Smooth muscle cell (in vitro differentiated cells): ENCODE measurements at regions not wholly inside any gene's neighbourhood (a gene's known extent, or its start where the extent isn't known, plus 50 kb on each side); places are given as distances from the start of the nearest gene placed in this dataset.

ENCODE experiments used
- DNase-seq: peaks from one replicate; lab custom pipeline; 2025; ENCODE audit not compliant: unreplicated experiment; lab: John Stamatoyannopoulos, UW
- H2AFZ ChIP-seq: fragments of 200-600 bp; sonication (generic); 2 replicates; pipeline ENCODE4 v1.6.0; 2016; ENCODE audit warnings: antibody characterized with exemption, low read depth, mild to moderate bottlenecking
- H3F3A ChIP-seq: fragments of 200-600 bp; sonication (generic); 2 replicates; pipeline ENCODE4 v1.6.0; 2017; ENCODE audit warnings: antibody characterized with exemption, low read depth
- H3K27ac ChIP-seq: fragments of 200-600 bp; sonication (generic); 2 replicates; pipeline ENCODE4 v1.5.1; 2016; ENCODE audit warnings: low read depth, mild to moderate bottlenecking
- H3K27me3 ChIP-seq: fragments of 200-600 bp; sonication (generic); 2 replicates; pipeline ENCODE4 v1.6.1; 2016; ENCODE audit warnings: low read depth, mild to moderate bottlenecking
- H3K36me3 ChIP-seq: fragments of 200-600 bp; sonication (generic); 2 replicates; pipeline ENCODE4 v1.5.1; 2016; ENCODE audit warnings: low read depth
- H3K4me1 ChIP-seq: fragments of 200-600 bp; sonication (generic); 2 replicates; pipeline ENCODE4 v1.5.1; 2016; ENCODE audit warnings: low read depth
- H3K4me2 ChIP-seq: fragments of 200-600 bp; sonication (generic); 2 replicates; pipeline ENCODE4 v1.6.0; 2016; ENCODE audit warnings: mild to moderate bottlenecking
- H3K4me3 ChIP-seq: fragments of 200-600 bp; sonication (generic); 2 replicates; pipeline ENCODE4 v1.5.1; 2016; ENCODE audit warnings: mild to moderate bottlenecking
- H3K79me2 ChIP-seq: fragments of 200-600 bp; sonication (generic); 2 replicates; pipeline ENCODE4 v1.6.0; 2016; ENCODE audit warnings: low read depth, mild to moderate bottlenecking
- H3K9ac ChIP-seq: fragments of 200-600 bp; sonication (generic); 2 replicates; pipeline ENCODE4 v1.6.0; 2016; ENCODE audit warnings: low read depth
- H3K9me3 ChIP-seq: fragments of 200-600 bp; sonication (generic); replicated peaks from 2 replicates; pipeline ENCODE4 v1.5.1; 2016; ENCODE audit warnings: low read depth
- H4K20me1 ChIP-seq: fragments of 200-600 bp; sonication (generic); 2 replicates; pipeline ENCODE4 v1.6.0; 2016; ENCODE audit warnings: low read depth
- WGBS: methylation state at CpG from one replicate; pipeline ENCODE4 v1.1.7; 2016; ENCODE audit warnings: low lambda C conversion rate; 5-methylcytosine and 5-hydroxymethylcytosine counted together
- TF ChIP-seq, protein P1 (sequence below): fragments of 200-600 bp; sonication (generic); IDR thresholded peaks from 2 replicates; pipeline ENCODE4 v1.5.1; 2017; ENCODE audit warnings: borderline replicate concordance, mild to moderate bottlenecking, antibody characterized with exemption; ENCODE audit not compliant: insufficient read depth, poor library complexity, severe bottlenecking

DNA sequence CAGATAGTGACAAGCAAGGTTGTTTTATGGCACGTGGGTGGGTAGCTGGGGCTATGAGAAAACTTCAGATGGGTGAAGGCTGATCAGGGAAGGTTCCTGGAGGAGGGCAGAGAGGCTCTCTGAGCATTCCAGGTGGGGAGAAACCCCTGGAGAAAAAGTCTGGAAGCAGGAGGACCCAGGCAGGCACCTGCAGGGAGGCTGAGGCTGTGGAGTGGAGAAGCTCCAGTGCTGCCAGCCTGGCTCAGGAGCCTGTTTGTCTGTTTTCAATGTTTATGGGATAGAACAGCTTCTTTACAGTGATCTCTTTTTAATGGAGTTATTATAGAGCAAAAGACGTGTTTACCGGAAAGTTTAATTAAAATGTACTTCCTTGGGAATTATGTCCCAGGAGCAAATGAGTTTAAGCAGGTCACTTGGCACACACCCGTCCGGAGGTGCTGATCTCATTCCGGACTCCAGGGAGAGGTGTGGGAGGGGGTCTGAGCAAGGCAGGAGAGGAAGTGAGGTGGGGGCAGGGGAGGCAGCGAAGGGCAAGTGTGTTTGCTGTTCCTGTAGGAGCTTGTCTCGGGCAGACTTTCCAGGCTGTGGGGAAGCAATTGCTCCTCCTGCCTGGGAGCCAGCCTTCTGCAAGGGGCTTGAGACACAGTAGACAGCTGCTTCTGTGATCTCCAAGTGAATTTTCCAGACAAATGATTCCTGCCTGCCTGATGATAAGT lies 239.5 kb downstream of the MYCN start:
- H3K4me1 ChIP-seq: no peaks in the 10 kb centered on the region
- H3K4me3 ChIP-seq: no peak overlapping the region
- no peaks in the 10 kb centered on the region for H3K9me3 ChIP-seq
- H3K79me2 ChIP-seq: no peaks in the 10 kb centered on the region
- TF ChIP-seq, protein P1, sequence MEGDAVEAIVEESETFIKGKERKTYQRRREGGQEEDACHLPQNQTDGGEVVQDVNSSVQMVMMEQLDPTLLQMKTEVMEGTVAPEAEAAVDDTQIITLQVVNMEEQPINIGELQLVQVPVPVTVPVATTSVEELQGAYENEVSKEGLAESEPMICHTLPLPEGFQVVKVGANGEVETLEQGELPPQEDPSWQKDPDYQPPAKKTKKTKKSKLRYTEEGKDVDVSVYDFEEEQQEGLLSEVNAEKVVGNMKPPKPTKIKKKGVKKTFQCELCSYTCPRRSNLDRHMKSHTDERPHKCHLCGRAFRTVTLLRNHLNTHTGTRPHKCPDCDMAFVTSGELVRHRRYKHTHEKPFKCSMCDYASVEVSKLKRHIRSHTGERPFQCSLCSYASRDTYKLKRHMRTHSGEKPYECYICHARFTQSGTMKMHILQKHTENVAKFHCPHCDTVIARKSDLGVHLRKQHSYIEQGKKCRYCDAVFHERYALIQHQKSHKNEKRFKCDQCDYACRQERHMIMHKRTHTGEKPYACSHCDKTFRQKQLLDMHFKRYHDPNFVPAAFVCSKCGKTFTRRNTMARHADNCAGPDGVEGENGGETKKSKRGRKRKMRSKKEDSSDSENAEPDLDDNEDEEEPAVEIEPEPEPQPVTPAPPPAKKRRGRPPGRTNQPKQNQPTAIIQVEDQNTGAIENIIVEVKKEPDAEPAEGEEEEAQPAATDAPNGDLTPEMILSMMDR: no peak
- no peak for DNase-seq
- no peak overlapping the region for H2AFZ ChIP-seq
- H3K27me3 ChIP-seq: no peaks in the 10 kb centered on the region
- H4K20me1 ChIP-seq: no peaks in the 10 kb centered on the region
- no peaks in the 10 kb centered on the region for H3K36me3 ChIP-seq
- H3F3A ChIP-seq: no peaks in the 10 kb centered on the region
- H3K27ac ChIP-seq: no peak overlapping the region
- 46% methylated on average over 8 of the region's 8 CpGs for WGBS
- H3K4me2 ChIP-seq: no peak overlapping the region
- H3K9ac ChIP-seq: no peak overlapping the region

GRCh38 chr2:16178551-16179130 lies 238.3 kb downstream of the MYCN start:
- no peaks in the 10 kb centered on the region for H3K27me3 ChIP-seq
- H2AFZ ChIP-seq: no peak overlapping the region
- no peaks in the 10 kb centered on the region for H3K36me3 ChIP-seq
- TF ChIP-seq, protein P1: no peak
- H3F3A ChIP-seq: no peaks in the 10 kb centered on the region
- 93% methylated on average over 7 of the region's 7 CpGs for WGBS
- no peaks in the 10 kb centered on the region for H3K9me3 ChIP-seq
- H3K9ac ChIP-seq: no peak overlapping the region
- no peak overlapping the region for H3K27ac ChIP-seq
- no peaks in the 10 kb centered on the region for H4K20me1 ChIP-seq
- H3K79me2 ChIP-seq: no peaks in the 10 kb centered on the region
- no peak for DNase-seq
- no peaks in the 10 kb centered on the region for H3K4me1 ChIP-seq
- H3K4me3 ChIP-seq: no peak overlapping the region
- H3K4me2 ChIP-seq: no peak overlapping the region

DNA sequence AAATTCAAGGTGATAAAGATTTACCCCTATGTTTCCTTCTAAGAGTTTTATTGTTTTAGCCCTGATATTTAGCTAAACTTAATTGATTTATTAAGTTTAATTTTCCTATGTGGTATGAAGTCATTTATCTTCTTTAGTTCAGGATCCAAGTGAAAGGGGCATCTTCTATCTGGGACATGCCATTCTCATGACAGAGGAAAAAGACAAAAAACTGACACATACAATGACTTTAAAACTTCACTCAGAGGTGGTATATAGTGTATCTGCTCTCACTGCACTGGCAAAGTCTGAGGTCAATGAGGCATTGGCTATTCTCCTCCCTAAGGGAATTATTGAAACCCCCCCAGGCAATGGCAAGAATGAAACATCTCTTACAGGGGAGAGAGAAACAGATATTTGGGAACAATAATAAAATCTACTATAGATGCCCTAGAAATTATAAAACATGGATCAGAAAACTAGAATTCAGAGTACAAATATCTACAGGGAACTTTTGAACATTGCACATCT lies 237.4 kb downstream of the MYCN start:
- Histone ChIP-seq H3F3A (no peaks in the 10 kb centered on the region), H3K9ac (no peak overlapping the region)
- TF ChIP-seq, protein P1: no peak

More for the DNA sequence above, 237.4 kb downstream of the MYCN start:
- no peaks in the 10 kb centered on the region for H3K27me3 ChIP-seq
- no peak overlapping the region for H2AFZ ChIP-seq
- no peak for DNase-seq
- H3K4me3 ChIP-seq: no peak overlapping the region
- H4K20me1 ChIP-seq: no peaks in the 10 kb centered on the region
- no peaks in the 10 kb centered on the region for H3K79me2 ChIP-seq
- no peak overlapping the region for H3K27ac ChIP-seq
- H3K36me3 ChIP-seq: no peaks in the 10 kb centered on the region
- H3K4me2 ChIP-seq: no peak overlapping the region
- no peaks in the 10 kb centered on the region for H3K9me3 ChIP-seq
- no peaks in the 10 kb centered on the region for H3K4me1 ChIP-seq
